Motor neuron (in vitro differentiated cells): ENCODE measurements at regions not wholly inside any gene's neighbourhood (a gene's known extent, or its start where the extent isn't known, plus 50 kb on each side); places are given as distances from the start of the nearest gene placed in this dataset.

ENCODE experiments used
- ATAC-seq, 8 experiments: fragments of 200-7000 bp; cut with Tn5 transposase; replicated peaks in 6 of 8; 2 replicates each; pipeline ENCODE4 v1.8.0; 2021; ENCODE audit warnings: mild to moderate bottlenecking in 8 of 8, moderate library complexity in 8 of 8
- H3K27ac ChIP-seq, 2 donors: fragments of 250-450 bp; sonication (Bioruptor Pico); 2 replicates each; pipeline ENCODE4 v1.9.0; 2021; ENCODE audit warnings: antibody characterized with exemption in 2 of 2, mild to moderate bottlenecking in 2 of 2, moderate library complexity in 1 of 2
- H3K4me1 ChIP-seq, 2 donors: fragments of 250-450 bp; sonication (Bioruptor Pico); replicated peaks in 1 of 2; 2 replicates each; pipeline ENCODE4 v1.6.1; 2021; ENCODE audit warnings: antibody characterized with exemption in 2 of 2, mild to moderate bottlenecking in 2 of 2, moderate library complexity in 1 of 2
- H3K4me3 ChIP-seq, 5 donors: fragments of 250-450 bp; sonication (Bioruptor Pico); 2 replicates each; pipeline ENCODE4 v1.9.0; 2021; ENCODE audit warnings: antibody characterized with exemption in 5 of 5, mild to moderate bottlenecking in 5 of 5, moderate library complexity in 4 of 5
- WGBS, 10 experiments: fragments of 450-650 bp; shearing (Covaris generic); methylation state at CpG; one replicate each; pipeline ENCODE4 v1.0.0; 2022; 5-methylcytosine and 5-hydroxymethylcytosine counted together
- in situ Hi-C, 9 experiments: fragments of 400-800 bp; cut with MboI; loops; one replicate each; pipeline ENCODE4 v1.15.0; 2021; ENCODE audit warnings: low sequenced_read_pairs in 9 of 9, low pct_unique_long_range_greater_than_20kb in 2 of 9; ENCODE audit not compliant: unreplicated experiment in 9 of 9

GRCh38 chr3:31011380-31011779 is 116.9 kb upstream of the GADL1 start:
- H3K4me3 ChIP-seq, result no peak overlapping the region
- WGBS, 10 experiments, result 20 to 100% (median 61%) methylated on average over 1 to 2 of the region's 2 CpGs; no CpG with 5 or more reads in 2 of the 10 experiments
- peaks cover 4 to 5% of the 10 kb centered on the region in 2 donors for H3K4me1 ChIP-seq
- H3K27ac ChIP-seq, result no peak overlapping the region
- peak in 3 of 8 experiments; percentile 44 to 98 (median 81) for ATAC-seq
- in situ Hi-C loops, result no loop called here

GRCh38 chr3:31013090-31013489 is 118.6 kb upstream of the GADL1 start:
- in situ Hi-C loops, result no loop called here

GRCh38 chr3:31013843-31014242 is 119.4 kb upstream of the GADL1 start:
- Histone ChIP-seq H3K4me3 (no peak overlapping the region), H3K4me1 (peaks cover 4 to 5% of the 10 kb centered on the region in 2 donors), H3K27ac (no peak overlapping the region)
- peak in 2 of 8 experiments; percentile 8 to 23 for ATAC-seq
- in situ Hi-C loops, result no loop called here

More at GRCh38 chr3:31013090-31013489, 118.6 kb upstream of the GADL1 start:
- Histone ChIP-seq H3K4me3 (no peak overlapping the region), H3K27ac (no peak overlapping the region), H3K4me1 (peaks cover 4 to 5% of the 10 kb centered on the region in 2 donors)
- ATAC-seq, result peak in 3 of 8 experiments; percentile 50 to 71 (median 59)

- Histone ChIP-seq H3K4me1 (peaks cover 4 to 5% of the 10 kb centered on the region in 2 donors), H3K4me3 (no peak overlapping the region), H3K27ac (no peak overlapping the region)
- ATAC-seq, result no peak
- WGBS, 10 experiments, result 29 to 94% (median 76%) methylated on average over 3 to 8 of the region's 8 CpGs
- in situ Hi-C loops, result no loop called here
Observed at GRCh38 chr3:31014317-31015040, 120.0 kb upstream of the GADL1 start.

- ATAC-seq, result no peak
- Histone ChIP-seq H3K4me3 (no peak overlapping the region), H3K4me1 (no peaks in the 10 kb centered on the region), H3K27ac (no peak overlapping the region)
- in situ Hi-C loops, result no loop called here
- 92 to 100% (median 100%) methylated on average over 1 to 2 of the region's 2 CpGs; no CpG with 5 or more reads in 1 of the 10 experiments for WGBS, 10 experiments
Observed at GRCh38 chr3:31016196-31016595, 121.7 kb upstream of the GADL1 start.

GRCh38 chr3:31022716-31023115 is 128.3 kb upstream of the GADL1 start:
- in situ Hi-C loops, result no loop called here
- no peak overlapping the region for H3K27ac ChIP-seq
- no peak for ATAC-seq
- H3K4me3 ChIP-seq, result no peak overlapping the region
- no peaks in the 10 kb centered on the region for H3K4me1 ChIP-seq

GRCh38 chr3:31025541-31025940 is 131.1 kb upstream of the GADL1 start:
- H3K27ac ChIP-seq, result no peak overlapping the region
- H3K4me1 ChIP-seq, result no peaks in the 10 kb centered on the region
- no peak for ATAC-seq
- H3K4me3 ChIP-seq, result no peak overlapping the region
- 57 to 100% (median 88%) methylated on average over 1 to 2 of the region's 2 CpGs; no CpG with 5 or more reads in 3 of the 10 experiments for WGBS, 10 experiments
- in situ Hi-C loops, result no loop called here

GRCh38 chr3:31027191-31027761 is 132.8 kb upstream of the GADL1 start:
- no peak for ATAC-seq
- in situ Hi-C loops, result no loop called here
- Histone ChIP-seq H3K4me3 (no peak overlapping the region), H3K4me1 (no peaks in the 10 kb centered on the region), H3K27ac (no peak overlapping the region)
- WGBS, 10 experiments, result 75 to 100% (median 100%) methylated on average over 1 of the region's 1 CpG; no CpG with 5 or more reads in 3 of the 10 experiments

- no peak for ATAC-seq
- Histone ChIP-seq H3K27ac (no peak overlapping the region), H3K4me3 (no peak overlapping the region), H3K4me1 (no peaks in the 10 kb centered on the region)
- in situ Hi-C loops, result no loop called here
- 65 to 100% (median 100%) methylated on average over 1 to 2 of the region's 2 CpGs; no CpG with 5 or more reads in 1 of the 10 experiments for WGBS, 10 experiments
Observed at GRCh38 chr3:31027914-31028313, 133.5 kb upstream of the GADL1 start.

GRCh38 chr3:31028766-31029165 is 134.3 kb upstream of the GADL1 start:
- H3K27ac ChIP-seq, result no peak overlapping the region
- H3K4me3 ChIP-seq, result no peak overlapping the region
- in situ Hi-C loops, result no loop called here
- no peak for ATAC-seq
- no peaks in the 10 kb centered on the region for H3K4me1 ChIP-seq
- WGBS, 10 experiments, result 0 to 100% (median 78%) methylated on average over 1 of the region's 1 CpG; no CpG with 5 or more reads in 2 of the 10 experiments

- Histone ChIP-seq H3K27ac (no peak overlapping the region), H3K4me1 (no peaks in the 10 kb centered on the region), H3K4me3 (no peak overlapping the region)
- ATAC-seq, result peak in 5 of 8 experiments; percentile 99 to 100 (median 100)
- in situ Hi-C loops, result no loop called here
- WGBS, 10 experiments, result 60 to 76% methylated on average over 1 to 3 of the region's 3 CpGs; no CpG with 5 or more reads in 8 of the 10 experiments
Observed at GRCh38 chr3:31029706-31030105, 135.2 kb upstream of the GADL1 start.

- no peak overlapping the region for H3K4me3 ChIP-seq
- in situ Hi-C loops, result no loop called here
- H3K4me1 ChIP-seq, result no peaks in the 10 kb centered on the region
- no peak overlapping the region for H3K27ac ChIP-seq
- ATAC-seq, result no peak
- 17 to 100% (median 67%) methylated on average over 1 of the region's 1 CpG; no CpG with 5 or more reads in 5 of the 10 experiments for WGBS, 10 experiments
Observed at GRCh38 chr3:31035681-31036080, 141.2 kb upstream of the GADL1 start.

GRCh38 chr3:31038086-31038739 is 143.8 kb upstream of the GADL1 start:
- Histone ChIP-seq H3K27ac (no peak overlapping the region), H3K4me1 (peaks cover 2 to 10% of the 10 kb centered on the region in 2 donors), H3K4me3 (no peak overlapping the region)
- 72 to 100% (median 92%) methylated on average over 1 to 3 of the region's 3 CpGs; no CpG with 5 or more reads in 1 of the 10 experiments for whole genome bisulfite sequencing, 10 experiments
- in situ Hi-C loops, result no loop called here
- ATAC-seq, result no peak
